Mesenchymal stem cell (in vitro differentiated cells and primary cell): ENCODE measurements at regions not wholly inside any gene's neighbourhood (a gene's known extent, or its start where the extent isn't known, plus 50 kb on each side); places are given as distances from the start of the nearest gene placed in this dataset.

ENCODE experiments used
- DNase-seq: peaks from one replicate; pipeline ENCODE4 v3.0.0-alpha.2; 2013
- H2AFZ ChIP-seq: one replicate; pipeline ENCODE4 v1.6.1; 2013; ENCODE audit warnings: low read depth, mild to moderate bottlenecking, control low read depth, inconsistent platforms, low read length, moderate library complexity
- H2AK5ac ChIP-seq: 2 replicates; pipeline ENCODE4 v1.6.1; 2013; ENCODE audit warnings: low read length, moderate library complexity, mild to moderate bottlenecking, inconsistent platforms; ENCODE audit not compliant: severe bottlenecking
- H2BK120ac ChIP-seq: one replicate; pipeline ENCODE4 v1.6.1; 2013; ENCODE audit warnings: low read depth, mild to moderate bottlenecking, inconsistent platforms, low read length, moderate library complexity
- H2BK12ac ChIP-seq, 2 experiments: one replicate each; pipeline ENCODE4 v1.6.1; 2013; ENCODE audit warnings: inconsistent platforms in 2 of 2, low read length in 2 of 2, mild to moderate bottlenecking in 2 of 2, moderate library complexity in 2 of 2, control low read depth in 1 of 2
- H2BK15ac ChIP-seq: one replicate; pipeline ENCODE4 v1.6.1; 2013; ENCODE audit warnings: mild to moderate bottlenecking, low read depth, inconsistent platforms; ENCODE audit not compliant: poor library complexity, severe bottlenecking
- H2BK5ac ChIP-seq: 2 replicates; pipeline ENCODE4 v1.6.1; 2013; ENCODE audit warnings: low read depth, mild to moderate bottlenecking, low read length, control low read depth, inconsistent platforms; ENCODE audit not compliant: poor library complexity, severe bottlenecking
- H3K14ac ChIP-seq, 2 experiments: one replicate each; pipeline ENCODE4 v1.6.1; 2013; ENCODE audit warnings: inconsistent platforms in 2 of 2, low read length in 2 of 2, control low read depth in 1 of 2, mild to moderate bottlenecking in 1 of 2, moderate library complexity in 1 of 2
- H3K18ac ChIP-seq, 2 experiments: one replicate each; pipeline ENCODE4 v1.6.1; 2013; ENCODE audit warnings: inconsistent platforms in 2 of 2, low read length in 2 of 2, control low read depth in 1 of 2, low read depth in 1 of 2, mild to moderate bottlenecking in 1 of 2
- H3K23ac ChIP-seq, 2 experiments: one replicate each; pipeline ENCODE4 v1.6.1; 2013; ENCODE audit warnings: inconsistent platforms in 2 of 2, low read length in 2 of 2, mild to moderate bottlenecking in 2 of 2, moderate library complexity in 2 of 2, control low read depth in 1 of 2
- H3K27ac ChIP-seq: 2 replicates; pipeline ENCODE4 v1.5.1; 2013; ENCODE audit warnings: mild to moderate bottlenecking, moderate library complexity, low read length, control low read depth, inconsistent platforms; ENCODE audit not compliant: poor library complexity, severe bottlenecking
- H3K27me3 ChIP-seq, 2 experiments: 2 replicates each; pipeline versions ENCODE4 v1.6.1 to v1.7.0; 2013; ENCODE audit warnings: low read length in 2 of 2, mild to moderate bottlenecking in 2 of 2, moderate library complexity in 2 of 2, control low read depth in 1 of 2, inconsistent platforms in 1 of 2; ENCODE audit not compliant: control insufficient read depth in 1 of 2, insufficient read depth in 1 of 2
- H3K36me3 ChIP-seq, 2 experiments: 2 replicates each; pipeline versions ENCODE4 v1.6.1 to v1.7.0; 2013; ENCODE audit warnings: low read length in 2 of 2, control low read depth in 1 of 2, inconsistent platforms in 1 of 2, low read depth in 1 of 2, mild to moderate bottlenecking in 1 of 2; ENCODE audit not compliant: insufficient read depth in 2 of 2, control insufficient read depth in 1 of 2
- H3K4ac ChIP-seq, 2 experiments: one replicate each; pipeline ENCODE4 v1.6.1; 2013; ENCODE audit warnings: inconsistent platforms in 2 of 2, low read length in 2 of 2, mild to moderate bottlenecking in 2 of 2, moderate library complexity in 2 of 2, control low read depth in 1 of 2, low read depth in 1 of 2
- H3K4me1 ChIP-seq: 2 replicates; pipeline ENCODE4 v1.6.1; 2013; ENCODE audit warnings: low read depth, low read length, control low read depth; ENCODE audit not compliant: control insufficient read depth, insufficient read depth
- H3K4me2 ChIP-seq: 2 replicates; pipeline ENCODE4 v1.6.1; 2013; ENCODE audit warnings: low read length, mild to moderate bottlenecking, inconsistent platforms; ENCODE audit not compliant: poor library complexity, severe bottlenecking
- H3K4me3 ChIP-seq, 2 experiments: 2 replicates each; pipeline versions ENCODE4 v1.5.1 to v1.7.0; 2013; ENCODE audit warnings: low read length in 2 of 2, mild to moderate bottlenecking in 2 of 2, control low read depth in 1 of 2, low read depth in 1 of 2; ENCODE audit not compliant: insufficient read depth in 1 of 2
- H3K79me1 ChIP-seq: replicated peaks from 2 replicates; pipeline ENCODE4 v1.6.1; 2013; ENCODE audit warnings: mild to moderate bottlenecking, control low read depth, low read length, inconsistent platforms; ENCODE audit not compliant: poor library complexity, severe bottlenecking
- H3K9ac ChIP-seq: 2 replicates; pipeline ENCODE4 v1.7.0; 2013; ENCODE audit warnings: mild to moderate bottlenecking, low read length, moderate library complexity
- H3K9me3 ChIP-seq: 2 replicates; pipeline ENCODE4 v1.7.0; 2013; ENCODE audit warnings: mild to moderate bottlenecking, low read length; ENCODE audit not compliant: control insufficient read depth
- H4K8ac ChIP-seq: one replicate; pipeline ENCODE4 v1.6.1; 2013; ENCODE audit warnings: inconsistent platforms, mild to moderate bottlenecking, low read length, moderate library complexity
- H4K91ac ChIP-seq: one replicate; pipeline ENCODE4 v1.6.1; 2013; ENCODE audit warnings: mild to moderate bottlenecking, low read length, inconsistent platforms
- WGBS: methylation state at CpG from one replicate; pipeline ENCODE4 v1.1.7; 2013; ENCODE audit warnings: mixed read lengths; 5-methylcytosine and 5-hydroxymethylcytosine counted together

GRCh38 chr6:56311533-56312448 is 64.4 kb upstream of the COL21A1 start:
- Histone ChIP-seq H2BK12ac (no peak overlapping the region), H2BK5ac (no peak overlapping the region), H3K14ac (no peak overlapping the region), H4K8ac (no peak overlapping the region), H3K23ac (no peak overlapping the region), H3K4me2 (no peak overlapping the region), H4K91ac (no peak overlapping the region), H3K79me1 (no peaks in the 10 kb centered on the region), H3K9me3 (no peaks in the 10 kb centered on the region), H3K18ac (no peak overlapping the region), H3K4ac (no peak overlapping the region), H2AFZ (no peak overlapping the region), H3K9ac (no peak overlapping the region), H3K27me3 (no peaks in the 10 kb centered on the region), H2AK5ac (no peak overlapping the region), H2BK15ac (no peak overlapping the region), H3K4me1 (no peaks in the 10 kb centered on the region), H3K27ac (no peak overlapping the region), H3K4me3 (no peak overlapping the region), H2BK120ac (no peak overlapping the region), H3K36me3 (no peaks in the 10 kb centered on the region)
- WGBS: 93% methylated on average over 5 of the region's 5 CpGs
- DNase-seq: no peak

GRCh38 chr6:56311061-56311460 is 63.7 kb upstream of the COL21A1 start:
- H3K4me3 ChIP-seq: no peak overlapping the region
- no peak overlapping the region for H2BK5ac ChIP-seq
- H3K4ac ChIP-seq: no peak overlapping the region
- H3K36me3 ChIP-seq: no peaks in the 10 kb centered on the region
- no peak overlapping the region for H3K9ac ChIP-seq
- no peak overlapping the region for H2BK12ac ChIP-seq
- no peaks in the 10 kb centered on the region for H3K4me1 ChIP-seq
- H3K27ac ChIP-seq: no peak overlapping the region
- no peak overlapping the region for H2AK5ac ChIP-seq
- no peak overlapping the region for H4K91ac ChIP-seq
- H3K27me3 ChIP-seq: no peaks in the 10 kb centered on the region
- 88% methylated on average over 2 of the region's 2 CpGs for WGBS
- no peak overlapping the region for H2BK15ac ChIP-seq
- no peak overlapping the region for H2BK120ac ChIP-seq
- no peak overlapping the region for H3K23ac ChIP-seq
- no peak overlapping the region for H3K14ac ChIP-seq
- no peaks in the 10 kb centered on the region for H3K9me3 ChIP-seq
- no peak overlapping the region for H2AFZ ChIP-seq
- H3K79me1 ChIP-seq: no peaks in the 10 kb centered on the region
- no peak overlapping the region for H4K8ac ChIP-seq
- no peak overlapping the region for H3K4me2 ChIP-seq
- no peak overlapping the region for H3K18ac ChIP-seq
- DNase-seq: no peak

DNA sequence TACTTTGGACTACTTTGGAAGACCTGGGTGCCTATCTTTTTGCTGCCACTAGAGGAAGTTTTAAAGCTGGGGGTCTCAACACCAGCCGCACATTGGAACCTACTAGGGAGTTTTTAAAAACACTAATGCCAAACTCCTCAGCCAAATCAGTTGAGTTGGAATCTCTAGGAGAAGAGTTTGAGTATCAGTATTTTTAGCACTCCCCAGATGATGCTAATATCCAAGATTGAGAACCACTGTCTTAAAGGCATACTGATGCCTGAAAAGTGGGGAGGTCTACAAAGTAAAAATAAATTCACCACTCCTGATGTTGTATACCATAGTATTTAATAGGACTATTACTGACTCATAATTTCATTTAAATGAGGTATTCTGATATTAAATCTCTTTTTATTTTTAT is 62.9 kb upstream of the COL21A1 start:
- H2BK12ac ChIP-seq: no peak overlapping the region
- H4K8ac ChIP-seq: no peak overlapping the region
- H2BK120ac ChIP-seq: no peak overlapping the region
- H3K27me3 ChIP-seq: no peaks in the 10 kb centered on the region
- H3K4me3 ChIP-seq: no peak overlapping the region
- H3K14ac ChIP-seq: no peak overlapping the region
- H3K23ac ChIP-seq: no peak overlapping the region
- no peak overlapping the region for H2BK5ac ChIP-seq
- no peak overlapping the region for H3K9ac ChIP-seq
- WGBS: no CpG with 5 or more reads among the region's 1 CpG
- H4K91ac ChIP-seq: no peak overlapping the region
- no peaks in the 10 kb centered on the region for H3K79me1 ChIP-seq
- H2BK15ac ChIP-seq: no peak overlapping the region
- no peaks in the 10 kb centered on the region for H3K4me1 ChIP-seq
- H3K4me2 ChIP-seq: no peak overlapping the region
- no peak overlapping the region for H2AK5ac ChIP-seq
- no peaks in the 10 kb centered on the region for H3K36me3 ChIP-seq
- no peaks in the 10 kb centered on the region for H3K9me3 ChIP-seq
- H2AFZ ChIP-seq: no peak overlapping the region
- no peak for DNase-seq
- no peak overlapping the region for H3K27ac ChIP-seq
- H3K18ac ChIP-seq: no peak overlapping the region
- H3K4ac ChIP-seq: no peak overlapping the region

DNA sequence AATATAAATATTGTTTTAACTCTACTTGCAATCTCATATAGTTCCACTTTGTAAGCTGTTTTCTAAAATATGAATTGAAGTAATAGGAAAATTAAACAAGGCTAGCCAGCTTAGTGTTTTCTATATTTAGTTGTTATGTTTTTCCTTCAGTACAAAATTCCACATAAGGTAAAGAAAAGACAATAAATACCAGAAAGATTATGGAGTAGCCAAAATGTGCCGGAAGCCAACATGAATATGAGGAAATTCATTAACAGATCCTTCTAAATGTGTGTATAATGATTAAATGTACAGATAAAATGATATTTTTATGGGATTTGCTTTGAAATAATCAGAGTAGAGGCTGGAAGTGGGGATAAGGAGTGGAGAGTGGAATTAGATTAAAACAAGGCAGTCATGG is 52.5 kb upstream of the COL21A1 start:
- no peak overlapping the region for H3K18ac ChIP-seq
- H2BK120ac ChIP-seq: no peak overlapping the region
- H4K91ac ChIP-seq: no peak overlapping the region
- H2AK5ac ChIP-seq: no peak overlapping the region
- DNase-seq: no peak
- no peak overlapping the region for H4K8ac ChIP-seq
- H3K9ac ChIP-seq: no peak overlapping the region
- H2AFZ ChIP-seq: no peak overlapping the region
- no peak overlapping the region for H3K4ac ChIP-seq
- no peak overlapping the region for H2BK12ac ChIP-seq
- H3K14ac ChIP-seq: no peak overlapping the region
- H3K27me3 ChIP-seq: no peaks in the 10 kb centered on the region
- no peak overlapping the region for H3K4me2 ChIP-seq
- H2BK5ac ChIP-seq: no peak overlapping the region
- no peak overlapping the region for H3K4me3 ChIP-seq
- H3K79me1 ChIP-seq: no peaks in the 10 kb centered on the region
- WGBS: 80% methylated on average over 1 of the region's 1 CpG
- no peak overlapping the region for H3K27ac ChIP-seq
- no peaks in the 10 kb centered on the region for H3K9me3 ChIP-seq
- no peak overlapping the region for H2BK15ac ChIP-seq
- no peak overlapping the region for H3K23ac ChIP-seq
- no peaks in the 10 kb centered on the region for H3K36me3 ChIP-seq
- no peaks in the 10 kb centered on the region for H3K4me1 ChIP-seq
